Liver (tissue), 8 donors: ENCODE measurements at regions not wholly inside any gene's neighbourhood (a gene's known extent, or its start where the extent isn't known, plus 50 kb on each side); places are given as distances from the start of the nearest gene placed in this dataset.

Experiments used
- DNase-seq: peaks from one replicate; pipeline ENCODE4 v3.0.0-alpha.2; 2017; ENCODE audit warnings: low spot score
- H3K27ac ChIP-seq, 2 donors: one replicate each; pipeline ENCODE4 v1.7.0; 2013; ENCODE audit warnings: inconsistent platforms in 2 of 2, low read length in 2 of 2, control low read depth in 1 of 2, low read depth in 1 of 2, mild to moderate bottlenecking in 1 of 2
- H3K27me3 ChIP-seq, 4 donors: one replicate each; pipeline versions ENCODE4 v1.6.1 to v1.7.0; 2013; ENCODE audit warnings: low read length in 3 of 4, inconsistent platforms in 1 of 4, mild to moderate bottlenecking in 1 of 4, moderate library complexity in 1 of 4; ENCODE audit not compliant: control insufficient read depth in 4 of 4, insufficient read depth in 4 of 4
- H3K36me3 ChIP-seq, 4 donors: one replicate each; pipeline versions ENCODE4 v1.6.1 to v1.7.0; 2013; ENCODE audit warnings: low read length in 3 of 4, mild to moderate bottlenecking in 3 of 4, low read depth in 1 of 4, moderate library complexity in 1 of 4; ENCODE audit not compliant: control insufficient read depth in 4 of 4, insufficient read depth in 3 of 4
- H3K4me1 ChIP-seq, 4 donors: one replicate each; pipeline versions ENCODE4 v1.6.1 to v1.7.0; 2013; ENCODE audit warnings: low read length in 3 of 4, mild to moderate bottlenecking in 3 of 4, moderate library complexity in 1 of 4; ENCODE audit not compliant: control insufficient read depth in 4 of 4, insufficient read depth in 4 of 4
- H3K4me3 ChIP-seq, 3 donors: one replicate each; pipeline versions ENCODE4 v1.6.1 to v1.7.0; 2013; ENCODE audit warnings: low read length in 3 of 3, control low read depth in 1 of 3, low read depth in 1 of 3, mild to moderate bottlenecking in 1 of 3
- H3K9ac ChIP-seq, 2 donors: one replicate each; pipeline ENCODE4 v1.7.0; 2013; ENCODE audit warnings: low read length in 2 of 2, mild to moderate bottlenecking in 2 of 2, moderate library complexity in 2 of 2, control low read depth in 1 of 2, low read depth in 1 of 2
- H3K9me3 ChIP-seq, 4 donors: one replicate each; pipeline versions ENCODE4 v1.6.1 to v1.7.0; 2013; ENCODE audit warnings: low read length in 3 of 4; ENCODE audit not compliant: control insufficient read depth in 4 of 4
- EGR1 ChIP-seq, 2 donors: IDR thresholded peaks; 2 replicates each; pipeline ENCODE4 v1.6.1; 2016 to 2018; ENCODE audit warnings: antibody characterized with exemption in 2 of 2, low read depth in 2 of 2
- FOXA1 ChIP-seq: IDR thresholded peaks from 2 replicates; pipeline ENCODE4 v1.6.1; 2016; ENCODE audit warnings: antibody characterized with exemption
- FOXA2 ChIP-seq: IDR thresholded peaks from 2 replicates; pipeline ENCODE4 v1.6.1; 2016; ENCODE audit warnings: antibody characterized with exemption
- GABPA ChIP-seq, 2 donors: IDR thresholded peaks in 1 of 2; conservative IDR thresholded peaks in 1 of 2; 2 replicates each; pipeline ENCODE4 v1.6.1; 2016; ENCODE audit warnings: antibody characterized with exemption in 2 of 2, mild to moderate bottlenecking in 1 of 2, moderate library complexity in 1 of 2
- HNF4A ChIP-seq, 2 donors: conservative IDR thresholded peaks; 2 replicates each; pipeline ENCODE4 v1.6.1; 2016; ENCODE audit warnings: antibody characterized with exemption in 2 of 2, mild to moderate bottlenecking in 2 of 2
- HNF4G ChIP-seq: IDR thresholded peaks from 2 replicates; pipeline ENCODE4 v1.6.1; 2016; ENCODE audit warnings: antibody characterized with exemption
- JUND ChIP-seq, 2 donors: IDR thresholded peaks; 2 replicates each; pipeline ENCODE4 v1.6.1; 2016; ENCODE audit warnings: antibody characterized with exemption in 2 of 2
- NR2F2 ChIP-seq: IDR thresholded peaks from 2 replicates; pipeline ENCODE4 v1.6.1; 2016; ENCODE audit warnings: antibody characterized with exemption
- RAD21 ChIP-seq, 2 donors: IDR thresholded peaks; 2 replicates each; pipeline ENCODE4 v1.6.1; 2016; ENCODE audit warnings: antibody characterized with exemption in 2 of 2, mild to moderate bottlenecking in 2 of 2
- RXRA ChIP-seq, 2 donors: IDR thresholded peaks; 2 replicates each; pipeline ENCODE4 v1.6.1; 2017 to 2018; ENCODE audit warnings: antibody characterized with exemption in 2 of 2, mild to moderate bottlenecking in 1 of 2
- SP1 ChIP-seq: IDR thresholded peaks from 2 replicates; pipeline ENCODE4 v1.6.1; 2018; ENCODE audit warnings: antibody characterized with exemption, mild to moderate bottlenecking
- TAF1 ChIP-seq: conservative IDR thresholded peaks from 2 replicates; pipeline ENCODE4 v1.6.1; 2016; ENCODE audit warnings: antibody characterized with exemption, mild to moderate bottlenecking
- YY1 ChIP-seq: IDR thresholded peaks from 2 replicates; pipeline ENCODE4 v1.6.1; 2016; ENCODE audit warnings: antibody characterized with exemption, mild to moderate bottlenecking
- WGBS: extraction: QIAGEN DNeasy Blood & Tissue Kit; methylation state at CpG from one replicate; pipeline ENCODE4 v1.1.7; 2013; 5-methylcytosine and 5-hydroxymethylcytosine counted together
- TF ChIP-seq, protein P1 (sequence below): IDR thresholded peaks from 2 replicates; pipeline ENCODE4 v1.6.1; 2016; ENCODE audit warnings: antibody characterized with exemption
- TF ChIP-seq, protein P2 (sequence below): fragments of 150-350 bp; IDR thresholded peaks from 2 replicates; pipeline ENCODE4 v1.5.1; 2017; ENCODE audit warnings: improper control_type of control experiment, low read depth, low read length; ENCODE audit not compliant: missing input control
- TF ChIP-seq, protein P3 (sequence below): IDR thresholded peaks from 2 replicates; pipeline ENCODE4 v1.6.1; 2016; ENCODE audit warnings: antibody characterized with exemption, mild to moderate bottlenecking
- TF ChIP-seq, protein P4 (sequence below): IDR thresholded peaks from 2 replicates; pipeline ENCODE4 v1.6.1; 2016; ENCODE audit warnings: antibody characterized with exemption
- TF ChIP-seq, protein P5 (sequence below): IDR thresholded peaks from 2 replicates; pipeline ENCODE4 v1.6.1; 2016; ENCODE audit warnings: antibody characterized with exemption
- donor health status: healthy.
- donor health status: healthy.
- donor health status: healthy.
- donor health status: healthy.
- donor health status: healthy.

DNA sequence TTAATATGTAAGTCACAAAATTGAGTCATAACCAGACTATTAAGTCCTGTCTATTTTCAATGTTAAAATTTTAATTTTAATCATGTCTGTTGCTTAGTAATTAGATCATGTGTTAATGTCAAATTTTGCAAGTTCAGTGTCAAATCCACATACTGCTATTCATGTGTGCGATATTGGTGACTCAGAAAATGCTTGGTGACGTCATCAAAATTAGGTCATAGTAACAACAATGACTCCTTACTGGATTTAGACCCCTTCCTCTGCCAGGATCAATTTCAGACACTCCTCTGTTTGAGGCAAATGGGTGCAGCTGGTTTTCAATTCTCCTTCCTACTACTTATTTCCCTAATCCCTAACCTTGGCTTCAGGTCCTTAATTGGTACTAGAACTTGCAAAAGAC is 1394.3 kb upstream of the SLC10A2 start:
- no peaks in the 10 kb centered on the region for H3K9me3 ChIP-seq
- H3K9ac ChIP-seq = no peak overlapping the region
- H3K4me3 ChIP-seq = no peak overlapping the region
- no peaks in the 10 kb centered on the region for H3K36me3 ChIP-seq
- TF ChIP-seq JUND (IDR thresholded peaks at IDR 0.05) (no peak), HNF4G (no peak), TAF1 (no peak), YY1 (no peak), NR2F2 (no peak), SP1 (no peak), HNF4A (conservative IDR thresholded peaks at IDR 0.05) (no peak), GABPA (IDR thresholded peaks at IDR 0.05 in 1 of 2, conservative IDR thresholded peaks at IDR 0.05 in 1 of 2) (no peak), FOXA1 (no peak), RXRA (IDR thresholded peaks at IDR 0.05) (no peak), RAD21 (IDR thresholded peaks at IDR 0.05) (no peak), FOXA2 (no peak), EGR1 (IDR thresholded peaks at IDR 0.05; ENCODE audit: low read depth in 2 of 2) (no peak)
- TF ChIP-seq, protein P1, sequence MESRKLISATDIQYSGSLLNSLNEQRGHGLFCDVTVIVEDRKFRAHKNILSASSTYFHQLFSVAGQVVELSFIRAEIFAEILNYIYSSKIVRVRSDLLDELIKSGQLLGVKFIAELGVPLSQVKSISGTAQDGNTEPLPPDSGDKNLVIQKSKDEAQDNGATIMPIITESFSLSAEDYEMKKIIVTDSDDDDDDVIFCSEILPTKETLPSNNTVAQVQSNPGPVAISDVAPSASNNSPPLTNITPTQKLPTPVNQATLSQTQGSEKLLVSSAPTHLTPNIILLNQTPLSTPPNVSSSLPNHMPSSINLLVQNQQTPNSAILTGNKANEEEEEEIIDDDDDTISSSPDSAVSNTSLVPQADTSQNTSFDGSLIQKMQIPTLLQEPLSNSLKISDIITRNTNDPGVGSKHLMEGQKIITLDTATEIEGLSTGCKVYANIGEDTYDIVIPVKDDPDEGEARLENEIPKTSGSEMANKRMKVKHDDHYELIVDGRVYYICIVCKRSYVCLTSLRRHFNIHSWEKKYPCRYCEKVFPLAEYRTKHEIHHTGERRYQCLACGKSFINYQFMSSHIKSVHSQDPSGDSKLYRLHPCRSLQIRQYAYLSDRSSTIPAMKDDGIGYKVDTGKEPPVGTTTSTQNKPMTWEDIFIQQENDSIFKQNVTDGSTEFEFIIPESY = no peak
- TF ChIP-seq, protein P2, sequence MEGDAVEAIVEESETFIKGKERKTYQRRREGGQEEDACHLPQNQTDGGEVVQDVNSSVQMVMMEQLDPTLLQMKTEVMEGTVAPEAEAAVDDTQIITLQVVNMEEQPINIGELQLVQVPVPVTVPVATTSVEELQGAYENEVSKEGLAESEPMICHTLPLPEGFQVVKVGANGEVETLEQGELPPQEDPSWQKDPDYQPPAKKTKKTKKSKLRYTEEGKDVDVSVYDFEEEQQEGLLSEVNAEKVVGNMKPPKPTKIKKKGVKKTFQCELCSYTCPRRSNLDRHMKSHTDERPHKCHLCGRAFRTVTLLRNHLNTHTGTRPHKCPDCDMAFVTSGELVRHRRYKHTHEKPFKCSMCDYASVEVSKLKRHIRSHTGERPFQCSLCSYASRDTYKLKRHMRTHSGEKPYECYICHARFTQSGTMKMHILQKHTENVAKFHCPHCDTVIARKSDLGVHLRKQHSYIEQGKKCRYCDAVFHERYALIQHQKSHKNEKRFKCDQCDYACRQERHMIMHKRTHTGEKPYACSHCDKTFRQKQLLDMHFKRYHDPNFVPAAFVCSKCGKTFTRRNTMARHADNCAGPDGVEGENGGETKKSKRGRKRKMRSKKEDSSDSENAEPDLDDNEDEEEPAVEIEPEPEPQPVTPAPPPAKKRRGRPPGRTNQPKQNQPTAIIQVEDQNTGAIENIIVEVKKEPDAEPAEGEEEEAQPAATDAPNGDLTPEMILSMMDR = no peak
- TF ChIP-seq, protein P3, sequence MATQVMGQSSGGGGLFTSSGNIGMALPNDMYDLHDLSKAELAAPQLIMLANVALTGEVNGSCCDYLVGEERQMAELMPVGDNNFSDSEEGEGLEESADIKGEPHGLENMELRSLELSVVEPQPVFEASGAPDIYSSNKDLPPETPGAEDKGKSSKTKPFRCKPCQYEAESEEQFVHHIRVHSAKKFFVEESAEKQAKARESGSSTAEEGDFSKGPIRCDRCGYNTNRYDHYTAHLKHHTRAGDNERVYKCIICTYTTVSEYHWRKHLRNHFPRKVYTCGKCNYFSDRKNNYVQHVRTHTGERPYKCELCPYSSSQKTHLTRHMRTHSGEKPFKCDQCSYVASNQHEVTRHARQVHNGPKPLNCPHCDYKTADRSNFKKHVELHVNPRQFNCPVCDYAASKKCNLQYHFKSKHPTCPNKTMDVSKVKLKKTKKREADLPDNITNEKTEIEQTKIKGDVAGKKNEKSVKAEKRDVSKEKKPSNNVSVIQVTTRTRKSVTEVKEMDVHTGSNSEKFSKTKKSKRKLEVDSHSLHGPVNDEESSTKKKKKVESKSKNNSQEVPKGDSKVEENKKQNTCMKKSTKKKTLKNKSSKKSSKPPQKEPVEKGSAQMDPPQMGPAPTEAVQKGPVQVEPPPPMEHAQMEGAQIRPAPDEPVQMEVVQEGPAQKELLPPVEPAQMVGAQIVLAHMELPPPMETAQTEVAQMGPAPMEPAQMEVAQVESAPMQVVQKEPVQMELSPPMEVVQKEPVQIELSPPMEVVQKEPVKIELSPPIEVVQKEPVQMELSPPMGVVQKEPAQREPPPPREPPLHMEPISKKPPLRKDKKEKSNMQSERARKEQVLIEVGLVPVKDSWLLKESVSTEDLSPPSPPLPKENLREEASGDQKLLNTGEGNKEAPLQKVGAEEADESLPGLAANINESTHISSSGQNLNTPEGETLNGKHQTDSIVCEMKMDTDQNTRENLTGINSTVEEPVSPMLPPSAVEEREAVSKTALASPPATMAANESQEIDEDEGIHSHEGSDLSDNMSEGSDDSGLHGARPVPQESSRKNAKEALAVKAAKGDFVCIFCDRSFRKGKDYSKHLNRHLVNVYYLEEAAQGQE = no peak
- TF ChIP-seq, protein P4, sequence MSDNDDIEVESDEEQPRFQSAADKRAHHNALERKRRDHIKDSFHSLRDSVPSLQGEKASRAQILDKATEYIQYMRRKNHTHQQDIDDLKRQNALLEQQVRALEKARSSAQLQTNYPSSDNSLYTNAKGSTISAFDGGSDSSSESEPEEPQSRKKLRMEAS = no peak
- TF ChIP-seq, protein P5, sequence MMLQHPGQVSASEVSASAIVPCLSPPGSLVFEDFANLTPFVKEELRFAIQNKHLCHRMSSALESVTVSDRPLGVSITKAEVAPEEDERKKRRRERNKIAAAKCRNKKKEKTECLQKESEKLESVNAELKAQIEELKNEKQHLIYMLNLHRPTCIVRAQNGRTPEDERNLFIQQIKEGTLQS = no peak
- H3K27me3 ChIP-seq = peaks cover 0 to 2% (median 0%) of the 10 kb centered on the region in 4 donors
- H3K4me1 ChIP-seq = no peaks in the 10 kb centered on the region
- no peak for DNase-seq
- H3K27ac ChIP-seq = no peak overlapping the region
- WGBS = 76% methylated on average over 2 of the region's 2 CpGs

DNA sequence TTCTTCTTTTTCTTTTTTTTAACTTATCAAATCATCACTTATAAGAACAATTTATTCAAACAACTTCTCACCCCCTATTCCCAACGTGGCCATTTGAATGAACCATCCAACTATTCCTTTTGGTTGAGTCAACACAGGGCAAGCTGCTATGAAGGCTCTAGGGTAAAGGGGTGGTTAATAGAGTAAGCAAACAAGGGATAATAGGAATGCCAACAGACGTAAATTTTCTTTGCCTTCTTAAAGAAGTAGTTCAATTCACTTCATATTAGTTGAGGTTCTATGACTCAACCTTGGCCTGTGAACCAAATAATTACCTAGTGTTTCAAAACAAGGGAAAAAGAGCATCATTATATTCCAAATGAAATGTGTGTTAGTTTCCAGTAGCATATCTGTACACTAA is 1383.8 kb upstream of the SLC10A2 start:
- 55% methylated on average over 2 of the region's 2 CpGs for WGBS
- H3K27me3 ChIP-seq = no peaks in the 10 kb centered on the region
- no peak overlapping the region for H3K27ac ChIP-seq
- no peak overlapping the region for H3K9ac ChIP-seq
- no peak overlapping the region for H3K4me3 ChIP-seq
- no peaks in the 10 kb centered on the region for H3K4me1 ChIP-seq
- H3K9me3 ChIP-seq = no peaks in the 10 kb centered on the region
- DNase-seq = no peak
- no peaks in the 10 kb centered on the region for H3K36me3 ChIP-seq
- TF ChIP-seq, protein P5 = no peak
- TF ChIP-seq FOXA1 = no peak
- TF ChIP-seq, protein P2 = no peak
- TF ChIP-seq JUND (IDR thresholded peaks at IDR 0.05) = no peak
- TF ChIP-seq, protein P1 = no peak
- TF ChIP-seq TAF1 = no peak
- no peak for TF ChIP-seq SP1
- no peak for TF ChIP-seq YY1
- TF ChIP-seq EGR1 (IDR thresholded peaks at IDR 0.05; ENCODE audit: low read depth in 2 of 2) = no peak
- no peak for TF ChIP-seq RAD21 (IDR thresholded peaks at IDR 0.05)
- no peak for TF ChIP-seq NR2F2
- TF ChIP-seq RXRA (IDR thresholded peaks at IDR 0.05) = no peak
- no peak for TF ChIP-seq GABPA (IDR thresholded peaks at IDR 0.05 in 1 of 2, conservative IDR thresholded peaks at IDR 0.05 in 1 of 2)
- TF ChIP-seq, protein P4 = no peak
